ENCODE measurements at regions not wholly inside any gene's neighbourhood (a gene's known extent, or its start where the extent isn't known, plus 50 kb on each side); places are given as distances from the start of the nearest gene placed in this dataset.

DNA sequence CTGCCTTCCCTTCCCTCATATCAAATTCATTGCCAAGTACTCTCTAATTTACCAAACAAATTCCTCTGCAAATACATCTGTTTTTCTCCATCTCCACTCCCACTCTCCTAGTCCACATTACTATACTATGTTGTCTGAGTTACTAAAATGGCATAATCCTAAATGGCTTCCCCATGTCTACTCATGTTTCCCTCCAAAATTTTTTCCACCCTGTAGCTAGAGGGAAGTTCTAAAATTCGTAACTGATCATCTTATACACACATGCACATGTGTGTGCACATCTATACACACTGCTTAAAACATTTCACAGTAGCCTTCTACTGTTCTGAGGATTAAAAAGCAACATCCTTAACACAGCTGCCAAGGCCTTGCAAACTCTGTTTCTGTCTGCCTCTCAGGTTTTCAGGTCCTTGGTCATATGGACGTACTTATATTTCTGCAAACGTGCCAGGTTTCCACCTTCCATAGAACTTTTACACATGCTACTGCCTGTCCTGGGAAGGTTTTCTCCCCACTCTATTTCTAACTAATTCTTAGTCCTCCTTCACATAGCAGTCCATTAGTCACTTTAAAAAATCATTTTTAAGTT is 140.6 kb downstream of the LURAP1L start:
- TF ChIP-seq, protein P1, sequence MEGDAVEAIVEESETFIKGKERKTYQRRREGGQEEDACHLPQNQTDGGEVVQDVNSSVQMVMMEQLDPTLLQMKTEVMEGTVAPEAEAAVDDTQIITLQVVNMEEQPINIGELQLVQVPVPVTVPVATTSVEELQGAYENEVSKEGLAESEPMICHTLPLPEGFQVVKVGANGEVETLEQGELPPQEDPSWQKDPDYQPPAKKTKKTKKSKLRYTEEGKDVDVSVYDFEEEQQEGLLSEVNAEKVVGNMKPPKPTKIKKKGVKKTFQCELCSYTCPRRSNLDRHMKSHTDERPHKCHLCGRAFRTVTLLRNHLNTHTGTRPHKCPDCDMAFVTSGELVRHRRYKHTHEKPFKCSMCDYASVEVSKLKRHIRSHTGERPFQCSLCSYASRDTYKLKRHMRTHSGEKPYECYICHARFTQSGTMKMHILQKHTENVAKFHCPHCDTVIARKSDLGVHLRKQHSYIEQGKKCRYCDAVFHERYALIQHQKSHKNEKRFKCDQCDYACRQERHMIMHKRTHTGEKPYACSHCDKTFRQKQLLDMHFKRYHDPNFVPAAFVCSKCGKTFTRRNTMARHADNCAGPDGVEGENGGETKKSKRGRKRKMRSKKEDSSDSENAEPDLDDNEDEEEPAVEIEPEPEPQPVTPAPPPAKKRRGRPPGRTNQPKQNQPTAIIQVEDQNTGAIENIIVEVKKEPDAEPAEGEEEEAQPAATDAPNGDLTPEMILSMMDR (IDR thresholded peaks at IDR 0.05; ENCODE audit: poor library complexity, severe bottlenecking) = no peak
- no peak for TF ChIP-seq TAF1 (IDR thresholded peaks at IDR 0.05; ENCODE audit: low read depth)
- TF ChIP-seq SMC3 (conservative IDR thresholded peaks at IDR 0.05; ENCODE audit: poor library complexity) = no peak
- TF ChIP-seq EZH2 (IDR thresholded peaks at IDR 0.05; ENCODE audit: borderline replicate concordance, insufficient read depth, low read length, poor library complexity, severe bottlenecking) = no peak
- TF ChIP-seq, protein P2, sequence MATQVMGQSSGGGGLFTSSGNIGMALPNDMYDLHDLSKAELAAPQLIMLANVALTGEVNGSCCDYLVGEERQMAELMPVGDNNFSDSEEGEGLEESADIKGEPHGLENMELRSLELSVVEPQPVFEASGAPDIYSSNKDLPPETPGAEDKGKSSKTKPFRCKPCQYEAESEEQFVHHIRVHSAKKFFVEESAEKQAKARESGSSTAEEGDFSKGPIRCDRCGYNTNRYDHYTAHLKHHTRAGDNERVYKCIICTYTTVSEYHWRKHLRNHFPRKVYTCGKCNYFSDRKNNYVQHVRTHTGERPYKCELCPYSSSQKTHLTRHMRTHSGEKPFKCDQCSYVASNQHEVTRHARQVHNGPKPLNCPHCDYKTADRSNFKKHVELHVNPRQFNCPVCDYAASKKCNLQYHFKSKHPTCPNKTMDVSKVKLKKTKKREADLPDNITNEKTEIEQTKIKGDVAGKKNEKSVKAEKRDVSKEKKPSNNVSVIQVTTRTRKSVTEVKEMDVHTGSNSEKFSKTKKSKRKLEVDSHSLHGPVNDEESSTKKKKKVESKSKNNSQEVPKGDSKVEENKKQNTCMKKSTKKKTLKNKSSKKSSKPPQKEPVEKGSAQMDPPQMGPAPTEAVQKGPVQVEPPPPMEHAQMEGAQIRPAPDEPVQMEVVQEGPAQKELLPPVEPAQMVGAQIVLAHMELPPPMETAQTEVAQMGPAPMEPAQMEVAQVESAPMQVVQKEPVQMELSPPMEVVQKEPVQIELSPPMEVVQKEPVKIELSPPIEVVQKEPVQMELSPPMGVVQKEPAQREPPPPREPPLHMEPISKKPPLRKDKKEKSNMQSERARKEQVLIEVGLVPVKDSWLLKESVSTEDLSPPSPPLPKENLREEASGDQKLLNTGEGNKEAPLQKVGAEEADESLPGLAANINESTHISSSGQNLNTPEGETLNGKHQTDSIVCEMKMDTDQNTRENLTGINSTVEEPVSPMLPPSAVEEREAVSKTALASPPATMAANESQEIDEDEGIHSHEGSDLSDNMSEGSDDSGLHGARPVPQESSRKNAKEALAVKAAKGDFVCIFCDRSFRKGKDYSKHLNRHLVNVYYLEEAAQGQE (IDR thresholded peaks at IDR 0.05; ENCODE audit: borderline replicate concordance) = no peak
- TF ChIP-seq RAD21 (conservative IDR thresholded peaks at IDR 0.05) = no peak
- TF ChIP-seq MXI1 (conservative IDR thresholded peaks at IDR 0.05; ENCODE audit: poor library complexity, severe bottlenecking) = no peak
- TF ChIP-seq EP300 (conservative IDR thresholded peaks at IDR 0.05; ENCODE audit: poor library complexity, severe bottlenecking) = no peak
- TF ChIP-seq POLR2AphosphoS5 (IDR thresholded peaks at IDR 0.05) = no peak

Data from neural cell (in vitro differentiated cells).